ENCODE measurements at regions not wholly inside any gene's neighbourhood (a gene's known extent, or its start where the extent isn't known, plus 50 kb on each side); places are given as distances from the start of the nearest gene placed in this dataset.

DNA sequence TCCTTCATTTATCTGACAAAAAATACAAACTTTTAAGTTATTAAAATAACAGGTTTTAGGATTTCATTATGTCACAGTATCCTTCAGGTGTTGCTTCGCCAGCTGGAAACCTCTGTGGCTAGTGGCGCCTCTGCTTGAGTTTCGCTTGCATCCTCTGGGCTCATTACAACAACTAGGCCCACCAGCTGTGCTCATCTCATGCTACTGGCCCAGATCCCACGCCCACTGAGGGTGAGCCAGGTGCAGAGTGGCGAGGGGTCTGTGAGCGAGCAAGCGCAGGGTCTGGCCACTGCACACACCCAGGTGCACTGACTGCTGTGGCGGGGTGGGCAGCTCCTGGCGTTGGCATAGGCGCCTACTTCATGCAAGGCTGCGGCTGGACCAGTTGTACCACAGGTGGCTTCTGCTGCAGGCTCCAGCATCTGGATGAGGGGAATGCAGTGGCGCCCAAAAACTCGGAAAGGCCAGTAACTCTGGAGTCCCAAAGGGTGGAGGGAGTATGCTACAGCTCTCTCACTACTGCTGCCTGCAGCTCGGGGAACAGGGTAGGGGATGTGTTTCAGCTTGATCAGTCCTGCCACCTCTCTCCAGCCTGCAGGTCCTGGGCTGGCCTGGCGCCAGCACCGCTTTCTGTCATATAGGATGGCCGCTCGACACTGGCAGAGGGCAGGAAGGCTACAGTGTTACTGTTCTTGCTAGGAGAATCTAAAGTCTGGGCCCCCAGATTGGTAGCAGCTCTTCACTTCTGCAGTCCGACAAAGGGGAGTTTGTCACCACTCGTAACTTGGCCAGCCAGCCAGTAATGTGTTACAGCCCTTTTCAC, 452.1 kb downstream of the TUSC1 start:
- TF ChIP-seq, protein P1, sequence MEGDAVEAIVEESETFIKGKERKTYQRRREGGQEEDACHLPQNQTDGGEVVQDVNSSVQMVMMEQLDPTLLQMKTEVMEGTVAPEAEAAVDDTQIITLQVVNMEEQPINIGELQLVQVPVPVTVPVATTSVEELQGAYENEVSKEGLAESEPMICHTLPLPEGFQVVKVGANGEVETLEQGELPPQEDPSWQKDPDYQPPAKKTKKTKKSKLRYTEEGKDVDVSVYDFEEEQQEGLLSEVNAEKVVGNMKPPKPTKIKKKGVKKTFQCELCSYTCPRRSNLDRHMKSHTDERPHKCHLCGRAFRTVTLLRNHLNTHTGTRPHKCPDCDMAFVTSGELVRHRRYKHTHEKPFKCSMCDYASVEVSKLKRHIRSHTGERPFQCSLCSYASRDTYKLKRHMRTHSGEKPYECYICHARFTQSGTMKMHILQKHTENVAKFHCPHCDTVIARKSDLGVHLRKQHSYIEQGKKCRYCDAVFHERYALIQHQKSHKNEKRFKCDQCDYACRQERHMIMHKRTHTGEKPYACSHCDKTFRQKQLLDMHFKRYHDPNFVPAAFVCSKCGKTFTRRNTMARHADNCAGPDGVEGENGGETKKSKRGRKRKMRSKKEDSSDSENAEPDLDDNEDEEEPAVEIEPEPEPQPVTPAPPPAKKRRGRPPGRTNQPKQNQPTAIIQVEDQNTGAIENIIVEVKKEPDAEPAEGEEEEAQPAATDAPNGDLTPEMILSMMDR (IDR thresholded peaks at IDR 0.05; ENCODE audit: low read depth, low read length, missing control alignments) = no peak
- H3K4me3 ChIP-seq (replicated peaks; ENCODE audit: low read depth, low read length) = no peak overlapping the region
- no peak for DNase-seq (ENCODE audit: extremely low read depth, low read depth)

- TF ChIP-seq, protein P1 (IDR thresholded peaks at IDR 0.05; ENCODE audit: low read depth, low read length, missing control alignments) = no peak
- DNase-seq (ENCODE audit: extremely low read depth, low read depth) = no peak
- H3K4me3 ChIP-seq (replicated peaks; ENCODE audit: low read depth, low read length) = no peak overlapping the region
These were observed 453.2 kb downstream of the TUSC1 start for GRCh38 chr9:25224996-25225395.

- H3K4me3 ChIP-seq (replicated peaks; ENCODE audit: low read depth, low read length) = no peak overlapping the region
- TF ChIP-seq, protein P1 (IDR thresholded peaks at IDR 0.05; ENCODE audit: low read depth, low read length, missing control alignments) = no peak
- DNase-seq (ENCODE audit: extremely low read depth, low read depth) = no peak
These were observed 453.9 kb downstream of the TUSC1 start for GRCh38 chr9:25224309-25224708.

DNA sequence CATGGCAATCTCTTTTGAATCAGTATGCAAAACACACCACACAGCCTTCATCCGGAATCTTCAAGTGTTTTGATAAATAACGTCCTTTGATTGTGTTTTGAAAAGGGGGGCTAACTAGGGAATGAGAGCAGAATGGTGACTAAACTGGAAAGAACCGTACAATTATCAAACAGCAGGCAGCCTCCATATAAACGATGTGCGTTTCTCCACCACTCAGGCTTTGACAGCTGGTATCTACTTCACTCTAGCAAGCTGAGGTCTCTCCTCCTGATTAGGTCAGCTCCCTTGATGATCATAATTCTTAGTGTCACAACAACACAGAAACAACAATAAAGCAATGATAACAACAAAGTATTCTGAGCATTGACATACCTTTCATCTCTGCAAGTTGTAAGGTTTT, 465.9 kb downstream of the TUSC1 start:
- no peak for DNase-seq (ENCODE audit: extremely low read depth, low read depth)
- TF ChIP-seq, protein P1 (IDR thresholded peaks at IDR 0.05; ENCODE audit: low read depth, low read length, missing control alignments) = no peak
- no peak overlapping the region for H3K4me3 ChIP-seq (replicated peaks; ENCODE audit: low read depth, low read length)

GRCh38 chr9:25207402-25208195, 470.6 kb downstream of the TUSC1 start:
- no peak for DNase-seq (ENCODE audit: extremely low read depth, low read depth)
- no peak overlapping the region for H3K4me3 ChIP-seq (replicated peaks; ENCODE audit: low read depth, low read length)
- TF ChIP-seq, protein P1 (IDR thresholded peaks at IDR 0.05; ENCODE audit: low read depth, low read length, missing control alignments) = no peak

GRCh38 chr9:25206027-25206426, 472.2 kb downstream of the TUSC1 start:
- DNase-seq (ENCODE audit: extremely low read depth, low read depth) = no peak
- TF ChIP-seq, protein P1 (IDR thresholded peaks at IDR 0.05; ENCODE audit: low read depth, low read length, missing control alignments) = no peak

More at GRCh38 chr9:25206027-25206426, 472.2 kb downstream of the TUSC1 start:
- H3K4me3 ChIP-seq (replicated peaks; ENCODE audit: low read depth, low read length) = no peak overlapping the region

Data from HFF-Myc (cell line).